ENCODE measurements at regions not wholly inside any gene's neighbourhood (a gene's known extent, or its start where the extent isn't known, plus 50 kb on each side); places are given as distances from the start of the nearest gene placed in this dataset.

DNA sequence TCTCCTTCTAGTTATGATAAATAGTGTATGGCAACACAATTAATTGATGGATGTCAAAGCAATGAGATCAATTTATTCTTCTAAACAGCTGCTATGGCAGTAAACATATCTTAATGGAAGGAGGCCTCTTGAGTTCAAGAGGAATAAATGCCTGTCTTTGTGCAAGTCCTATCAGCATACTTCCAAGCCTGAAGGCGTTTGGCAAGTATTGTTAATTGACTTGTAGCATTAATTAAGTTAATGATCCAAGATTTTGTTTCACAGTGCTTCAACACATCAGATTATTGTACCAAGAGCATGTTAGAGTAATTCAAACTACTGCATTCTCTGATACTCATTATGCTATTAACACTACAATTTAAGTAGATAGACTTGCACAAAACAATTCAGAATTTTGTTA is 144.8 kb downstream of the FAT4 start:
- H3K36me3 ChIP-seq = no peaks in the 10 kb centered on the region
- no peak overlapping the region for H3K4me3 ChIP-seq
- no peaks in the 10 kb centered on the region for H3K4me1 ChIP-seq
- intact Hi-C loops (cut with DNase I; ENCODE audit: low total_unique reads) = no loop called here
- H3K9me3 ChIP-seq = no peaks in the 10 kb centered on the region
- ATAC-seq (no peak), DNase-seq (no peak)
- no peak overlapping the region for H3K27ac ChIP-seq
- H3K27me3 ChIP-seq = no peaks in the 10 kb centered on the region
- no peak for TF ChIP-seq POLR2A (IDR thresholded peaks at IDR 0.05)
- TF ChIP-seq CTCF (IDR thresholded peaks at IDR 0.05 in 4 of 5, conservative IDR thresholded peaks at IDR 0.05 in 1 of 5) = no peak
- in situ Hi-C loops (cut with MboI; ENCODE audit: low sequenced_read_pairs in 4 of 4) = no loop called here

DNA sequence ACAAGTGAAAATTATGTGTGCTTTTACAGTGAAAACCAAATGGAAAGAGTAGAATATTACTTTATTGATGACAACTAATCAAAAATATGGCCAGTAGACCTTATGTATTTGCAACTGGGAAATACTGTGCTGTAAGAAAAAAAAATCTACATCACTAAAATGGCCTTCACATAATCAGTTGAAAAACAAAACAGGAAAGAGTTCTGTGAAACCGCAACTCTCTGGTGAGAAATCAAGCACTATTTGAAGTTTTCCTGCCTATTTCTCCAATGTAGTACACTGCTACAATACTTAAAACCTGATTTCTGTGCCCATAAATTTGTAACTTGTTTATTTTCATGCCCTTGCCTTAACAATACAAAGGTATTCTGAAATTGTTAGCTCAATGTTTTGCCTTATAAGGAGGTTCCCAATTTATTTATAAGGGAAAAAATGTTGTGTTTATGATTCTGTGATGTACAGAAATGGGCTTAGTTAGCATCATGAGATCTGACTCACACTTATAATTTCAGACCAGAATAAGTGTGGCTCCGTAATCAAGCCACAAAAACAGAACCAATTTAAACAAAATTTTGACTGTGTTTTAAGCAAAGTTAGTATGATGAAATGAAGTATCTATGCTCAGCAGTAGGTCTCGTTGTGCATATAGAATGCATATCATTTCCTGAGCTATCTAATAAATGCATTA is 147.1 kb downstream of the FAT4 start:
- in situ Hi-C loops (cut with MboI; ENCODE audit: low sequenced_read_pairs in 4 of 4) = no loop called here
- H3K9me3 ChIP-seq = no peaks in the 10 kb centered on the region
- H3K27me3 ChIP-seq = no peaks in the 10 kb centered on the region
- TF ChIP-seq CTCF (IDR thresholded peaks at IDR 0.05 in 4 of 5, conservative IDR thresholded peaks at IDR 0.05 in 1 of 5) = no peak
- no peak for TF ChIP-seq POLR2A (IDR thresholded peaks at IDR 0.05)
- ATAC-seq (no peak), DNase-seq (no peak)
- H3K27ac ChIP-seq = no peak overlapping the region
- H3K4me1 ChIP-seq = no peaks in the 10 kb centered on the region
- intact Hi-C loops (cut with DNase I; ENCODE audit: low total_unique reads) = no loop called here
- H3K4me3 ChIP-seq = no peak overlapping the region
- H3K36me3 ChIP-seq = no peaks in the 10 kb centered on the region

- no peaks in the 10 kb centered on the region for H3K27me3 ChIP-seq
- intact Hi-C loops (cut with DNase I; ENCODE audit: low total_unique reads) = no loop called here
- in situ Hi-C loops (cut with MboI; ENCODE audit: low sequenced_read_pairs in 4 of 4) = no loop called here
- TF ChIP-seq POLR2A (IDR thresholded peaks at IDR 0.05) (no peak), CTCF (IDR thresholded peaks at IDR 0.05 in 4 of 5, conservative IDR thresholded peaks at IDR 0.05 in 1 of 5) (no peak)
- no peak for ATAC-seq
- no peaks in the 10 kb centered on the region for H3K36me3 ChIP-seq
- H3K27ac ChIP-seq = no peak overlapping the region
- H3K4me3 ChIP-seq = no peak overlapping the region
- H3K4me1 ChIP-seq = no peaks in the 10 kb centered on the region
- H3K9me3 ChIP-seq = no peaks in the 10 kb centered on the region
- no peak for DNase-seq
These were observed 149.4 kb downstream of the FAT4 start for GRCh38 chr4:125464146-125464545.

GRCh38 chr4:125481334-125482045 is 166.7 kb downstream of the FAT4 start:
- DNase-seq (no peak), ATAC-seq (no peak)
- Histone ChIP-seq H3K27me3 (no peaks in the 10 kb centered on the region), H3K36me3 (peaks cover 0 to 6% of the 10 kb centered on the region in 2 donors), H3K4me3 (no peak overlapping the region), H3K4me1 (no peaks in the 10 kb centered on the region), H3K9me3 (no peaks in the 10 kb centered on the region), H3K27ac (no peak overlapping the region)
- TF ChIP-seq POLR2A (IDR thresholded peaks at IDR 0.05) (no peak), CTCF (IDR thresholded peaks at IDR 0.05 in 4 of 5, conservative IDR thresholded peaks at IDR 0.05 in 1 of 5) (no peak)
- intact Hi-C loops (cut with DNase I; ENCODE audit: low total_unique reads) (no loop called here), in situ Hi-C loops (cut with MboI; ENCODE audit: low sequenced_read_pairs in 4 of 4) (no loop called here)
